ENCODE measurements at regions not wholly inside any gene's neighbourhood (a gene's known extent, or its start where the extent isn't known, plus 50 kb on each side); places are given as distances from the start of the nearest gene placed in this dataset.

DNA sequence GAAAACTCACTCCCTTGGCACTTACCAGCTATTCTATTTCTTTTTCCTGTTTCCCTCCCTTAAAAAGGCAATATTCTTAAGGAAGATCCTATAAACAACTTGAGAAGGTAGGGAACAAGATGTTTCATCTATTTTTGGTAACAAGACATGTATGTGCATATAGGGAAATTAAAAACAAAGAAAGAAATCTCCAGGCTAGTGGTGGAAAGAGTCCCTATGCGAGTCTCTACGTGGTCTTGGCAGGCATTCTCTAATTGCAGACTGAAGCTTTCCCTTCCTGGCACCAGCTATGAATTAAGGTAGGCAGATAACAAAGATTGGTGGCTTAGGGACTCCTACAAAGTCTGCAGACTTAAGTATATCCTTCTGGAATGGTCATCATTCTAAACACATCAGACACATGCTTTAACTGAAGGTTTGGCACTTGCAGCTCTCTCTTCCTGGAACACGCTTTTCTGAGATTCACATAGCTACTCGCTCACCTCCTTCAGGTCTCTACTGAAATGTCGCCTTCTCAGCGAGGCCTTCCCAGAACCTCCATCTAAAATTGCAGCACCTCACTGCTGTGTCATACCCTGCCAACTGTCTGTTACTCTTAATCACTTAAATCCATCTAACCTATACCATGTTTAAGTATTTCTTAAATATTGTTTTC, 336.0 kb downstream of the VGLL3 start:
- Mint-ChIP-seq H3K27me3 (ENCODE audit: insufficient read depth) (no peaks in the 10 kb centered on the region), H3K9me3 (no peaks in the 10 kb centered on the region), H3K4me1 (ENCODE audit: low read depth) (no peaks in the 10 kb centered on the region), H3K36me3 (ENCODE audit: low read depth) (no peaks in the 10 kb centered on the region), H3K4me3 (no peak overlapping the region), H3K27ac (no peak overlapping the region)
- DNase-seq (ENCODE audit: low spot score): no peak
- intact Hi-C loops (cut with micrococcal nuclease): no loop called here

DNA sequence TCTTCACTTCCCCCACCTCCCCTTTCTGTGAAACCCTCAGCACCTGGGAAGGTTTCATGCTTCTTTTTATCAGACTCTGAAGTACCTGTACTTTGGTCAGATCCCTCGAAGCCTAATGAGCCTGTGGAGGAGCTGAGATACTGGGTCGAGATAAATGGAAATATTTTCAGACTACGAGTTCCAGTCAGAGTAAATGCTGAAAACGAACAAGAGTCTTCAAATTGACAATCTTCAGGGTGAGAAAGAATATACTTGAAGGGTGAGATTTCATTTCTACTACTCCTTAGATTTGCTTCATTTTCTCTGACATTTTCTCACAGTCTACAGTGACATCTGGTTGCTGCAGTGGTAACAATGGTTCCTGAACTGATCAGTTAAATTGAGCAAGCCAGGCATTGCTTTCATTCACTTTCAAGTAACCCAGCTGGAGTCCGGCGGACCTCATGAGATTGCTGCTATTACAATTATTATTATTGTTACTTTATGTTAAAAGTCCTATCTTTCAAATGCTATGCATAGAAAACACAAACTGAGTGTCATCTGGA, 337.2 kb downstream of the VGLL3 start:
- no peak overlapping the region for H3K4me3 Mint-ChIP-seq
- H3K36me3 Mint-ChIP-seq (ENCODE audit: low read depth): no peaks in the 10 kb centered on the region
- no peak for DNase-seq (ENCODE audit: low spot score)
- no peaks in the 10 kb centered on the region for H3K9me3 Mint-ChIP-seq
- no peak overlapping the region for H3K27ac Mint-ChIP-seq
- intact Hi-C loops (cut with micrococcal nuclease): no loop called here
- H3K4me1 Mint-ChIP-seq (ENCODE audit: low read depth): no peaks in the 10 kb centered on the region
- no peaks in the 10 kb centered on the region for H3K27me3 Mint-ChIP-seq (ENCODE audit: insufficient read depth)

GRCh38 chr3:86648087-86648486, 342.9 kb downstream of the VGLL3 start:
- H3K9me3 Mint-ChIP-seq: no peaks in the 10 kb centered on the region
- H3K4me1 Mint-ChIP-seq (ENCODE audit: low read depth): no peaks in the 10 kb centered on the region
- no peak overlapping the region for H3K4me3 Mint-ChIP-seq
- intact Hi-C loops (cut with micrococcal nuclease): no loop called here
- no peak for DNase-seq (ENCODE audit: low spot score)
- no peak overlapping the region for H3K27ac Mint-ChIP-seq
- no peaks in the 10 kb centered on the region for H3K36me3 Mint-ChIP-seq (ENCODE audit: low read depth)
- no peaks in the 10 kb centered on the region for H3K27me3 Mint-ChIP-seq (ENCODE audit: insufficient read depth)

- H3K27ac Mint-ChIP-seq: no peak overlapping the region
- H3K4me3 Mint-ChIP-seq: no peak overlapping the region
- H3K4me1 Mint-ChIP-seq (ENCODE audit: low read depth): no peaks in the 10 kb centered on the region
- no peak for DNase-seq (ENCODE audit: low spot score)
- H3K27me3 Mint-ChIP-seq (ENCODE audit: insufficient read depth): no peaks in the 10 kb centered on the region
- no peaks in the 10 kb centered on the region for H3K36me3 Mint-ChIP-seq (ENCODE audit: low read depth)
- no peaks in the 10 kb centered on the region for H3K9me3 Mint-ChIP-seq
- intact Hi-C loops (cut with micrococcal nuclease): no loop called here
Observed at GRCh38 chr3:86645756-86646155, 345.2 kb downstream of the VGLL3 start.

GRCh38 chr3:86634361-86634760, 356.6 kb downstream of the VGLL3 start:
- Mint-ChIP-seq H3K9me3 (peaks cover 5% of the 10 kb centered on the region), H3K4me1 (ENCODE audit: low read depth) (no peaks in the 10 kb centered on the region), H3K4me3 (no peak overlapping the region), H3K27ac (no peak overlapping the region), H3K27me3 (ENCODE audit: insufficient read depth) (no peaks in the 10 kb centered on the region), H3K36me3 (ENCODE audit: low read depth) (no peaks in the 10 kb centered on the region)
- intact Hi-C loops (cut with micrococcal nuclease): no loop called here
- DNase-seq (ENCODE audit: low spot score): no peak

DNA sequence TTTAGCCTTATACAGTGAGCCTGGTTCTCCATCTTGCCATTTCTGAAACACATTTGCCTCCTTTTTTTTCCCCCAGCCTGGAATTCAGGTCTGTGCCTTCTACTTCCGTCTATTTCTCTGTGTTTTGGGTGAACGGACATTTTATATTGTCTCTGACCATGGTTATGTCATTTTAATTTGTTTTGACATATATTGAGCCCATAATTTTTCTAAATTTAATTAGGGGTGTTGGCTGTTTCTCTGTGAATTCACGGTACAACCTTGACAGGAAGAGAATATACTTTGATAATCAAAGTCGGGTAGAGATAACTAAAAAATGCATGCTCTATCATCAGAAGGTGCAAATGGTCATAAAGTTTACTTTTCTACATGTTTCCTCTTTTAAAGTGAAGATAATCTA, 361.4 kb downstream of the VGLL3 start:
- no peak for DNase-seq (ENCODE audit: low spot score)
- no peaks in the 10 kb centered on the region for H3K36me3 Mint-ChIP-seq (ENCODE audit: low read depth)
- intact Hi-C loops (cut with micrococcal nuclease): no loop called here
- H3K4me3 Mint-ChIP-seq: no peak overlapping the region
- H3K27ac Mint-ChIP-seq: no peak overlapping the region
- H3K4me1 Mint-ChIP-seq (ENCODE audit: low read depth): no peaks in the 10 kb centered on the region
- no peaks in the 10 kb centered on the region for H3K27me3 Mint-ChIP-seq (ENCODE audit: insufficient read depth)
- no peaks in the 10 kb centered on the region for H3K9me3 Mint-ChIP-seq

DNA sequence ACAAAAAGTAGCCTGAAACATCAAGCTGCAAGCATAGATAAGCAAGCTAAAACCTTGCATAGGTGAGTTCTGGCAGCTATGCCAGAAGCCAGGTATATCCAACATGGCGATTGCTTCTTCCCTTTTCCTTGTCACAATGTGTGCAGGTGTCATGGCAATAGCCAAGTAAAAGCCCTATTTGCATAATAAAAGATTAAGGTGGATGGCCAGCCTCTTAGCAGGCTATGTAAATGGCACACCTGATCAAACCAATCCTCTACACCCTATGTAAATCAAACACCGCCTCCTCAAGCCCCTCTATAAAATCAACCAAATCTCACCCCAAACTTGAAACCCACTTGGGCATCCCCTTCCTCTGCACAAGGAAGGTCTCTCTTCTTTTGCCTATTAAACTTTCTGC, 366.8 kb downstream of the VGLL3 start:
- Mint-ChIP-seq H3K36me3 (ENCODE audit: low read depth) (no peaks in the 10 kb centered on the region), H3K9me3 (no peaks in the 10 kb centered on the region), H3K4me1 (ENCODE audit: low read depth) (no peaks in the 10 kb centered on the region), H3K27me3 (ENCODE audit: insufficient read depth) (no peaks in the 10 kb centered on the region), H3K4me3 (no peak overlapping the region), H3K27ac (no peak overlapping the region)
- intact Hi-C loops (cut with micrococcal nuclease): no loop called here
- DNase-seq (ENCODE audit: low spot score): no peak

GRCh38 chr3:86618706-86619105, 372.2 kb downstream of the VGLL3 start:
- Mint-ChIP-seq H3K4me3 (no peak overlapping the region), H3K27ac (no peak overlapping the region), H3K27me3 (ENCODE audit: insufficient read depth) (no peaks in the 10 kb centered on the region), H3K36me3 (ENCODE audit: low read depth) (no peaks in the 10 kb centered on the region), H3K4me1 (ENCODE audit: low read depth) (no peaks in the 10 kb centered on the region), H3K9me3 (peaks cover 5% of the 10 kb centered on the region)
- no peak for DNase-seq (ENCODE audit: low spot score)
- intact Hi-C loops (cut with micrococcal nuclease): no loop called here

DNA sequence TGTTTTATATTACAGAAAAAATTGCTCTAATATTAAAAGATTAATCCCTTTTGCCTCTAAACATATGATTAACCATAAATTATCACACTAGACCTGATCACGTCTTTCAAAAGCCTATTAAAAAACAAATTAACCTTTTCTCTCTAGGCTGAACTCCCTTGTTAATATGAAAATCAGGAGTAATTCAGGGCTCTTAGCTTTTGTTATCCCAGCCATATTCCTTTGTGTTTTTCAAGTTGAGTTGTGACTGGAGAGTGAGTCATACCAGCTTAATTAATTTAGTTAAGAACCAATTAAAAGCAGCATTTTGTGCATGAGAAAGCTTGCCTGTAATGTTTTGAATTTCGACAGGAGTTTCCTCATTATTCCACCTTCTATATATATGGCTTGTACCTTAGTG, 385.8 kb downstream of the VGLL3 start:
- H3K36me3 Mint-ChIP-seq (ENCODE audit: low read depth): no peaks in the 10 kb centered on the region
- H3K27me3 Mint-ChIP-seq (ENCODE audit: insufficient read depth): no peaks in the 10 kb centered on the region
- H3K27ac Mint-ChIP-seq: no peak overlapping the region
- H3K4me3 Mint-ChIP-seq: no peak overlapping the region
- H3K4me1 Mint-ChIP-seq (ENCODE audit: low read depth): no peaks in the 10 kb centered on the region
- peaks cover 23% of the 10 kb centered on the region for H3K9me3 Mint-ChIP-seq
- no peak for DNase-seq (ENCODE audit: low spot score)
- intact Hi-C loops (cut with micrococcal nuclease): no loop called here

GRCh38 chr3:86595696-86596095, 395.3 kb downstream of the VGLL3 start:
- Mint-ChIP-seq H3K36me3 (ENCODE audit: low read depth) (no peaks in the 10 kb centered on the region), H3K27me3 (ENCODE audit: insufficient read depth) (no peaks in the 10 kb centered on the region), H3K4me3 (no peak overlapping the region), H3K4me1 (ENCODE audit: low read depth) (no peaks in the 10 kb centered on the region), H3K27ac (no peak overlapping the region), H3K9me3 (no peaks in the 10 kb centered on the region)
- intact Hi-C loops (cut with micrococcal nuclease): no loop called here
- DNase-seq (ENCODE audit: low spot score): no peak

DNA sequence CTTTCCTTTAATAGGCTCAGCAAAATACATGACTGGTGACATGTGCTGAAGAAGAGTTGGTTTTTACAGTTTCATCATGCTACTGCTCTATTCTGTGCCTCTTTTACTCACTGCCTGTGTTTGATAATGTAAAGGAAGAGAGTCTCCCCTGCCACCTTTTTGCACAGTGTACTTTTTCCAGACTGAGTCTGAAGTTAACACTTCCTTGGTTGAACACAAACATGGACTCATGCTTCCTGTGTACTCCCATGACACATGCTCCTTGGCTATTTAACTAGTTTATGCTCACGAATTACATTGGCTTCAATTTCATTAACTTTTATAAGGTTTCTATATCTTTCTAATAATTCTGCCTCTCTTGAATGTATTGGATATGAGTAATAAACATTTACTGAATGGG, 396.1 kb downstream of the VGLL3 start:
- Mint-ChIP-seq H3K27me3 (ENCODE audit: insufficient read depth) (no peaks in the 10 kb centered on the region), H3K36me3 (ENCODE audit: low read depth) (no peaks in the 10 kb centered on the region), H3K4me3 (no peak overlapping the region), H3K9me3 (no peaks in the 10 kb centered on the region), H3K4me1 (ENCODE audit: low read depth) (no peaks in the 10 kb centered on the region), H3K27ac (no peak overlapping the region)
- intact Hi-C loops (cut with micrococcal nuclease): no loop called here
- no peak for DNase-seq (ENCODE audit: low spot score)

DNA sequence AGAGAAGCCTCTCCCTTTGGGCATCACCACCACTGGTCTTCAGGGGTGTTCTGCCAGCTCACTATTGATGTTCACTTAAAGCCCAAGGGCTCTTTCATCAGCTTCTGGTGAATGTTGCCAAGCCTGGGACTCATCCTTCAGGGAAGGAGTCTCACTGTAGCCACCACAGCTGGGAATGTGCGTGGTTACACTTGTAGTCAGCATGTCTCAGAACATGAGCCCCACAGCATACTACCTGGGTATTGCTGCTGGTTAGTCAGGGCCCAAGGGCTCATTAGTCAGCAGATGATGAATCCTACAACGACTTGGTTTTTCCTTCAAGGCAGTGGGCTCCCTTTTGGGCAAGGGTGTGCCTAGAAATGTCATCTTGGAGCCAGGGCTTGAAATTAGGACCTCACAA, 412.9 kb downstream of the VGLL3 start:
- no peak for DNase-seq (ENCODE audit: low spot score)
- H3K9me3 Mint-ChIP-seq: no peaks in the 10 kb centered on the region
- H3K27ac Mint-ChIP-seq: no peak overlapping the region
- no peaks in the 10 kb centered on the region for H3K4me1 Mint-ChIP-seq (ENCODE audit: low read depth)
- intact Hi-C loops (cut with micrococcal nuclease): no loop called here
- no peaks in the 10 kb centered on the region for H3K27me3 Mint-ChIP-seq (ENCODE audit: insufficient read depth)
- H3K36me3 Mint-ChIP-seq (ENCODE audit: low read depth): no peaks in the 10 kb centered on the region
- no peak overlapping the region for H3K4me3 Mint-ChIP-seq

DNA sequence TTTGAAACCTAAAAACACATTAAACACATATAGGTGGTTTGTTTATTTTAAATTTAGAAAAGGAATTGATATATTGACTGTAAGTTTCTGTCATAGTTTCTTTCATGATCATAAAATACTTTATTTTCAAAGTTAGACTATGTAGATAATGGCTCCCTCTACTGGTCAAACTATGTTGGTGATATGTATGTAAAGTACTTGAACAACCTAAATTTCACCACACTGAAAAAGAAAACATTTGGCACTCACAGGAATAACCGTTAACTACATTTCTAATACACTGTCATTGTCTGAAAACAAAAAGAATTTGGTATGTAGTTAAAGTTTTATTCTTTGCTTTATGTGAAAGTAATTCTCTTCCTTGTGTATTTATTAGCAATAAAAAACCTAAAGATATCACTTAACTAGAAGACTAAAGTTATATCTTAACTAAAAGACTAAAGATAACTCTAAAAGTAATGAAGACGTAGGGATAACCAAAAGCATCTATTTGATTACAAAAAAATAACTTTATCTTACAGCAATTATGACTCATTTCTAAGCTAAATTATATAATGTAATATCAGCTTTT, 427.5 kb downstream of the VGLL3 start:
- Mint-ChIP-seq H3K27ac (no peak overlapping the region), H3K4me3 (no peak overlapping the region), H3K4me1 (ENCODE audit: low read depth) (no peaks in the 10 kb centered on the region), H3K9me3 (no peaks in the 10 kb centered on the region), H3K36me3 (ENCODE audit: low read depth) (no peaks in the 10 kb centered on the region), H3K27me3 (ENCODE audit: insufficient read depth) (no peaks in the 10 kb centered on the region)
- intact Hi-C loops (cut with micrococcal nuclease): no loop called here
- DNase-seq (ENCODE audit: low spot score): no peak

GRCh38 chr3:86562090-86562489, 428.9 kb downstream of the VGLL3 start:
- Mint-ChIP-seq H3K27me3 (ENCODE audit: insufficient read depth) (no peaks in the 10 kb centered on the region), H3K36me3 (ENCODE audit: low read depth) (no peaks in the 10 kb centered on the region), H3K4me1 (ENCODE audit: low read depth) (no peaks in the 10 kb centered on the region), H3K27ac (no peak overlapping the region), H3K9me3 (no peaks in the 10 kb centered on the region), H3K4me3 (no peak overlapping the region)
- no peak for DNase-seq (ENCODE audit: low spot score)
- intact Hi-C loops (cut with micrococcal nuclease): no loop called here

All from activated T-helper 1 cell treated with anti-CD3 and anti-CD28 coated beads, Interleukin-12 subunit alpha, Interleukin-12 subunit beta, Interleukin-2, Interleukin-4 antibody, amounts not matched to agents 30 ng/mL and 10 ng/mL and 1 ng/mL, durations not matched to agents 14 hours and 24 hours and 36 hours (primary cell).